K562 (cell line): ENCODE measurements at regions not wholly inside any gene's neighbourhood (a gene's known extent, or its start where the extent isn't known, plus 50 kb on each side); places are given as distances from the start of the nearest gene placed in this dataset.

Source experiments
- ATAC-seq: fragments of 200-7000 bp; cut with Tn5 transposase; 3 replicates; pipeline ENCODE4 v1.9.1; 2020; ENCODE audit warnings: moderate library complexity
- BruUV-seq: library from RNA; stranded (reverse); fragments of 400-500 nt; replicated peaks from 2 replicates; lab custom pipeline; 2021; lab: Mats Ljungman, UMichigan
- CTCF ChIA-PET: fragments of 300-600 bp; formaldehyde crosslinking; extraction: SDS; loops from one replicate; lab custom pipeline; 2021; ENCODE audit warnings: low intra/inter-chr PET ratio; lab: Yijun Ruan, JAX
- POLR2A ChIA-PET: fragments of 300-600, 350-650 bp; sonication (Branson Sonifier 250); formaldehyde crosslinking; extraction: SDS; loops from one replicate; lab custom pipeline; 2021; ENCODE audit warnings: antibody characterized with exemption, inconsistent platforms; lab: Yijun Ruan, JAX
- DNase-seq, 4 experiments: peaks; one replicate each; pipeline versions ENCODE4 v3.0.0 to v3.0.0-alpha.2; 2011 to 2018; ENCODE audit warnings: low spot score in 3 of 4, mixed read lengths in 3 of 4; ENCODE audit errors: extremely low read depth in 1 of 4
- FAIRE-seq: peaks from 2 replicates; lab custom pipeline; 2011; peaks lifted over from hg19 to GRCh38; lab: Jason Lieb, UNC
- H2AFZ ChIP-seq: 2 replicates; pipeline ENCODE4 v1.6.0; 2011; ENCODE audit warnings: low read depth, low read length, control low read depth, inconsistent platforms
- H3K27ac ChIP-seq: fragments of 200-600 bp; 3 replicates; pipeline ENCODE4 v1.8.0; 2011; ENCODE audit warnings: low read depth, mild to moderate bottlenecking, control low read depth, inconsistent platforms, low read length, moderate library complexity, mixed read lengths; ENCODE audit errors: extremely low read depth
- H3K27me3 ChIP-seq, 2 experiments: fragments of 300-600 bp in 1 of 2; 2 replicates in 1 of 2; 3 replicates in 1 of 2; pipeline versions ENCODE4 v1.6.0 to v1.8.0; 2011; ENCODE audit warnings: inconsistent platforms in 2 of 2, low read length in 2 of 2, mild to moderate bottlenecking in 1 of 2, mixed read lengths in 1 of 2, moderate library complexity in 1 of 2; ENCODE audit not compliant: control insufficient read depth in 2 of 2, insufficient read depth in 2 of 2
- H3K36me3 ChIP-seq: fragments of 300-600 bp; 3 replicates; pipeline ENCODE4 v1.8.0; 2011; ENCODE audit warnings: mild to moderate bottlenecking, low read length, inconsistent platforms; ENCODE audit not compliant: control insufficient read depth, insufficient read depth
- H3K4me1 ChIP-seq, 2 experiments: fragments of 200-600 bp in 1 of 2; replicated peaks in 1 of 2; 2 replicates in 1 of 2; 3 replicates in 1 of 2; pipeline versions ENCODE4 v1.5.1 to v1.8.0; 2011; ENCODE audit warnings: inconsistent platforms in 2 of 2, low read length in 2 of 2, mild to moderate bottlenecking in 1 of 2, mixed read lengths in 1 of 2, moderate library complexity in 1 of 2; ENCODE audit not compliant: control insufficient read depth in 2 of 2, insufficient read depth in 2 of 2
- H3K4me2 ChIP-seq: 2 replicates; pipeline ENCODE4 v1.6.1; 2011; ENCODE audit warnings: low read length, control low read depth, inconsistent platforms, mixed read lengths; ENCODE audit not compliant: insufficient read depth
- H3K4me3 ChIP-seq: fragments of 200-600 bp; sonication (generic), shearing (Covaris generic); 2 replicates; pipeline ENCODE4 v1.5.1; 2016; ENCODE audit warnings: control low read depth, inconsistent platforms
- H3K79me2 ChIP-seq: fragments of 200-600 bp; 3 replicates; pipeline ENCODE4 v1.8.0; 2011; ENCODE audit warnings: low read length, inconsistent platforms; ENCODE audit not compliant: control insufficient read depth, insufficient read depth
- H3K9ac ChIP-seq, 2 experiments: 2 replicates each; pipeline versions ENCODE4 v1.6.0 to v1.6.1; 2011; ENCODE audit warnings: low read depth in 2 of 2, low read length in 2 of 2, control low read depth in 1 of 2, inconsistent platforms in 1 of 2, mild to moderate bottlenecking in 1 of 2, mixed read lengths in 1 of 2; ENCODE audit not compliant: insufficient read depth in 1 of 2
- H3K9me1 ChIP-seq: one replicate; pipeline ENCODE4 v1.6.0; 2011; ENCODE audit warnings: inconsistent platforms, mild to moderate bottlenecking, low read length, moderate library complexity; ENCODE audit not compliant: control insufficient read depth, insufficient read depth
- H3K9me3 ChIP-seq: replicated peaks from 2 replicates; pipeline ENCODE4 v1.5.1; 2011; ENCODE audit warnings: low read depth, low read length, inconsistent platforms; ENCODE audit not compliant: control insufficient read depth, insufficient read depth
- H4K20me1 ChIP-seq: replicated peaks from 2 replicates; pipeline ENCODE4 v1.6.1; 2011; ENCODE audit warnings: low read length, inconsistent platforms, mixed read lengths; ENCODE audit not compliant: control insufficient read depth, insufficient read depth
- BACH1 ChIP-seq: fragments of 200-800 bp; sonication (Bioruptor generic); IDR thresholded peaks from 2 replicates; pipeline ENCODE4 v1.6.1; 2016; ENCODE audit warnings: missing genetic modification characterization, missing compliant biosample characterization
- CREB3L1 ChIP-seq: fragments of 450-650 bp; IDR thresholded peaks from 2 replicates; pipeline ENCODE4 v1.6.1; 2014; ENCODE audit warnings: low read depth, mild to moderate bottlenecking, moderate library complexity, borderline replicate concordance
- ETV5 ChIP-seq: sonication (generic); formaldehyde crosslinking; IDR thresholded peaks from 2 replicates; pipeline ENCODE4 v1.4.0; 2020; ENCODE audit warnings: low read depth, mild to moderate bottlenecking, missing genetic modification reagents
- HDAC2 ChIP-seq: fragments of 450-650 bp; IDR thresholded peaks from 2 replicates; pipeline ENCODE4 v1.6.1; 2016; ENCODE audit warnings: mild to moderate bottlenecking
- HLTF ChIP-seq: fragments of 450-650 bp; IDR thresholded peaks from 2 replicates; pipeline ENCODE4 v1.6.1; 2016
- KLF6 ChIP-seq: fragments of 250-450 bp; sonication (Bioruptor Pico); IDR thresholded peaks from 2 replicates; pipeline ENCODE4 v1.4.0; 2020; ENCODE audit warnings: mild to moderate bottlenecking, moderate library complexity, borderline replicate concordance
- NFXL1 ChIP-seq: fragments of 450-650 bp; formaldehyde crosslinking; IDR thresholded peaks from 2 replicates; pipeline ENCODE4 v1.4.0; 2021; ENCODE audit warnings: mild to moderate bottlenecking
- SMARCB1 ChIP-seq: IDR thresholded peaks from 2 replicates; pipeline ENCODE4 v1.6.1; 2011; ENCODE audit warnings: improper control_type of control experiment, low read depth; ENCODE audit not compliant: insufficient read length
- SRSF9 ChIP-seq: fragments of 200-400 bp; formaldehyde crosslinking; IDR thresholded peaks from 2 replicates; pipeline ENCODE4 v1.6.1; 2017; ENCODE audit warnings: low read depth, low read length, borderline replicate concordance
- ZFP91 ChIP-seq: sonication (generic); formaldehyde crosslinking; IDR thresholded peaks from 2 replicates; pipeline ENCODE4 v1.8.0; 2022; ENCODE audit warnings: mild to moderate bottlenecking, missing genetic modification reagents
- ZKSCAN3 ChIP-seq: fragments of 250-450 bp; sonication (Bioruptor Pico); IDR thresholded peaks from 2 replicates; pipeline ENCODE4 v1.4.0; 2020
- WGBS: fragments of 100-300 bp; shearing (Covaris generic); methylation state at CpG from one replicate; pipeline ENCODE4 v1.1.6; 2016; ENCODE audit warnings: low coverage, mixed read lengths; ENCODE audit not compliant: insufficient coverage; ENCODE audit errors: missing lambda C conversion rate; 5-methylcytosine and 5-hydroxymethylcytosine counted together
- in situ Hi-C: fragments of 300-500 bp; cut with MboI; formaldehyde crosslinking; loops from 4 replicates; pipeline ENCODE4 v1.15.0; 2018; ENCODE audit warnings: inconsistent platforms, mixed read lengths
- intact Hi-C: fragments of 100-400 bp; cut with micrococcal nuclease; formaldehyde crosslinking; loops from 2 replicates; pipeline ENCODE4 v1.14.2; 2022
- TF ChIP-seq, protein P1 (sequence below), 2 experiments: fragments of 200-800 bp in 1 of 2; sonication (Bioruptor generic) in 1 of 2; sonication (generic) in 1 of 2; formaldehyde crosslinking in 1 of 2; IDR thresholded peaks in 1 of 2; conservative IDR thresholded peaks in 1 of 2; 2 replicates each; pipeline versions ENCODE4 v1.5.0 to v1.6.1; 2016 to 2020; ENCODE audit warnings: missing compliant biosample characterization in 1 of 2, missing genetic modification characterization in 1 of 2, missing genetic modification reagents in 1 of 2
- TF ChIP-seq, protein P2 (sequence below): fragments of 250-450 bp; sonication (Bioruptor Pico); IDR thresholded peaks from 2 replicates; pipeline ENCODE4 v1.5.0; 2021; ENCODE audit warnings: mild to moderate bottlenecking, borderline replicate concordance
- TF ChIP-seq, protein P3 (sequence below): fragments of 250-450 bp; sonication (Bioruptor Pico); IDR thresholded peaks from 2 replicates; pipeline ENCODE4 v1.8.0; 2021; ENCODE audit warnings: borderline replicate concordance, mild to moderate bottlenecking, moderate library complexity; ENCODE audit not compliant: poor library complexity, severe bottlenecking

DNA sequence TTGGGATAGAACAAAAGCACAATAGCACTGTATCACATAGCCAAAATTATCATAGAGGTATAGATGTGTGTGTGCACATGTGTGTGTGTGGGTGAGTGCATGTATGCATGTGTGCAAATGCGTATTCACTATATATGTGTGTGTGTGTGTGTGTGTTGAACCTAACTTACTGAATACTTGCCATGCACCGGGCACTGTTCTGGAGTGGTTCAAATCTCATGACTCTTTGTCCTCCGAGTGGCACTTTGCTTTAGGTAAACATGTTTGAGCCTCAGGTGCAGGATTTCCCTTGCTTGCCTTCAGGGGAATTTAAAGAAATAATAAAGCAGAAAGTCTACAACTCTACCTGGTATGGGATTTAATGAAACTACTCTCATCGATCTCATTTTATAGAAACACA is 183.5 kb upstream of the GDNF start:
- H3K36me3 ChIP-seq = no peaks in the 10 kb centered on the region
- intact Hi-C loops (no loop called here), in situ Hi-C loops (no loop called here)
- no peak overlapping the region for H2AFZ ChIP-seq
- no peaks in the 10 kb centered on the region for H3K4me1 ChIP-seq
- H3K27me3 ChIP-seq = peaks cover 3 to 12% of the 10 kb centered on the region in 2 experiments; a peak in 3 of 5 replicates
- no peak for FAIRE-seq
- CTCF ChIA-PET = interaction anchor here (0.6 kb wide), 1 partner anchor 116 kb away, joined by 3 read pairs; no protein-coding TSS in a partner anchor
- WGBS = 1% methylated on average over 4 of the region's 4 CpGs
- H3K4me3 ChIP-seq = no peak overlapping the region
- no peak overlapping the region for H3K4me2 ChIP-seq
- H3K27ac ChIP-seq = no peak overlapping the region
- no peak for DNase-seq
- ATAC-seq = no peak
- no peaks in the 10 kb centered on the region for H3K9me3 ChIP-seq
- H3K9me1 ChIP-seq = no peaks in the 10 kb centered on the region
- BruUV-seq = no TSS peak
- no peak overlapping the region for H3K9ac ChIP-seq
- no peaks in the 10 kb centered on the region for H3K79me2 ChIP-seq
- POLR2A ChIA-PET = no interaction called here
- H4K20me1 ChIP-seq = no peaks in the 10 kb centered on the region
- TF ChIP-seq ZKSCAN3 (CRISPR knock-in tag) = no peak
- TF ChIP-seq, protein P1, sequence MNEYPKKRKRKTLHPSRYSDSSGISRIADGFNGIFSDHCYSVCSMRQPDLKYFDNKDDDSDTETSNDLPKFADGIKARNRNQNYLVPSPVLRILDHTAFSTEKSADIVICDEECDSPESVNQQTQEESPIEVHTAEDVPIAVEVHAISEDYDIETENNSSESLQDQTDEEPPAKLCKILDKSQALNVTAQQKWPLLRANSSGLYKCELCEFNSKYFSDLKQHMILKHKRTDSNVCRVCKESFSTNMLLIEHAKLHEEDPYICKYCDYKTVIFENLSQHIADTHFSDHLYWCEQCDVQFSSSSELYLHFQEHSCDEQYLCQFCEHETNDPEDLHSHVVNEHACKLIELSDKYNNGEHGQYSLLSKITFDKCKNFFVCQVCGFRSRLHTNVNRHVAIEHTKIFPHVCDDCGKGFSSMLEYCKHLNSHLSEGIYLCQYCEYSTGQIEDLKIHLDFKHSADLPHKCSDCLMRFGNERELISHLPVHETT (CRISPR knock-in tag; conservative IDR thresholded peaks at IDR 0.05 in 1 of 2, IDR thresholded peaks at IDR 0.05 in 1 of 2) = no peak
- no peak for TF ChIP-seq SRSF9
- no peak for TF ChIP-seq HLTF
- TF ChIP-seq, protein P2, sequence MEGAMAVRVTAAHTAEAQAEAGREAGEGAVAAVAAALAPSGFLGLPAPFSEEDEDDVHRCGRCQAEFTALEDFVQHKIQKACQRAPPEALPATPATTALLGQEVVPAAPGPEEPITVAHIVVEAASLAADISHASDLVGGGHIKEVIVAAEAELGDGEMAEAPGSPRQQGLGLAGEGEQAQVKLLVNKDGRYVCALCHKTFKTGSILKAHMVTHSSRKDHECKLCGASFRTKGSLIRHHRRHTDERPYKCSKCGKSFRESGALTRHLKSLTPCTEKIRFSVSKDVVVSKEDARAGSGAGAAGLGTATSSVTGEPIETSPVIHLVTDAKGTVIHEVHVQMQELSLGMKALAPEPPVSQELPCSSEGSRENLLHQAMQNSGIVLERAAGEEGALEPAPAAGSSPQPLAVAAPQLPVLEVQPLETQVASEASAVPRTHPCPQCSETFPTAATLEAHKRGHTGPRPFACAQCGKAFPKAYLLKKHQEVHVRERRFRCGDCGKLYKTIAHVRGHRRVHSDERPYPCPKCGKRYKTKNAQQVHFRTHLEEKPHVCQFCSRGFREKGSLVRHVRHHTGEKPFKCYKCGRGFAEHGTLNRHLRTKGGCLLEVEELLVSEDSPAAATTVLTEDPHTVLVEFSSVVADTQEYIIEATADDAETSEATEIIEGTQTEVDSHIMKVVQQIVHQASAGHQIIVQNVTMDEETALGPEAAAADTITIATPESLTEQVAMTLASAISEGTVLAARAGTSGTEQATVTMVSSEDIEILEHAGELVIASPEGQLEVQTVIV (CRISPR knock-in tag) = no peak
- no peak for TF ChIP-seq BACH1
- TF ChIP-seq, protein P3, sequence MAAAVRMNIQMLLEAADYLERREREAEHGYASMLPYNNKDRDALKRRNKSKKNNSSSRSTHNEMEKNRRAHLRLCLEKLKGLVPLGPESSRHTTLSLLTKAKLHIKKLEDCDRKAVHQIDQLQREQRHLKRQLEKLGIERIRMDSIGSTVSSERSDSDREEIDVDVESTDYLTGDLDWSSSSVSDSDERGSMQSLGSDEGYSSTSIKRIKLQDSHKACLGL (CRISPR knock-in tag) = no peak
- TF ChIP-seq HDAC2 = no peak
- no peak for TF ChIP-seq CREB3L1
- no peak for TF ChIP-seq ZFP91
- TF ChIP-seq SMARCB1 = no peak
- no peak for TF ChIP-seq ETV5
- no peak for TF ChIP-seq KLF6
- no peak for TF ChIP-seq NFXL1 (CRISPR knock-in tag)
